ENCODE measurements at regions not wholly inside any gene's neighbourhood (a gene's known extent, or its start where the extent isn't known, plus 50 kb on each side); places are given as distances from the start of the nearest gene placed in this dataset.

DNA sequence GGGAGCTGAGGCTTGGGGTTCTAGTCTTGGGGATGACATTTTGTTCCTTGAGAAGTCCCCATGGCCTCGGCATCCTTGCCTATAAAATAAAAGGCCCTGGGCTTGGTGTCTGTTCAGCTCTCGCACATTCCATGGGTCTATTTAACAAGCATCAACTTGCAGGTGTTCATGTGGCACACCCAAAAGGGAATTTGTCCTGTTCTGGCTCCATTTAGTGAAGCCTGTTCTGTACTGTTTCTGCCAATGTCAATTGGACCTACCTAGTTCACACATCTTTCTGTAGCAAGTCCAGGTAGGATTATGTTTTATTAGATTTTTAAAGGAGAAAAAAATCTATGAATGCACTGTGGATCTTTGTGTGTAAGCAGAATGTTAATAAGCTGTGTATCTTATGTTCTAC lies 262.0 kb downstream of the HIVEP2 start:
- no peaks in the 10 kb centered on the region for H3K27me3 ChIP-seq (ENCODE audit: control insufficient read depth in 2 of 2, insufficient read depth in 1 of 2, low read length in 1 of 2)
- 99% methylated on average over 2 of the region's 2 CpGs for WGBS
- no peak overlapping the region for H3K4me3 ChIP-seq (ENCODE audit: low read length in 2 of 2)
- no peak overlapping the region for H3K27ac ChIP-seq (ENCODE audit: low read depth in 1 of 2, low read length in 1 of 2)
- H3K9me3 ChIP-seq (ENCODE audit: control insufficient read depth in 2 of 2, insufficient read depth in 1 of 2, low read length in 1 of 2) = no peaks in the 10 kb centered on the region
- no peaks in the 10 kb centered on the region for H3K4me1 ChIP-seq (ENCODE audit: control insufficient read depth in 2 of 2, insufficient read depth in 2 of 2, low read length in 2 of 2)
- no peak for DNase-seq (ENCODE audit: low read depth in 6 of 9, low spot score in 9 of 9)
- no peaks in the 10 kb centered on the region for H3K36me3 ChIP-seq (ENCODE audit: control insufficient read depth in 2 of 2, insufficient read depth in 2 of 2, low read length in 1 of 2)

DNA sequence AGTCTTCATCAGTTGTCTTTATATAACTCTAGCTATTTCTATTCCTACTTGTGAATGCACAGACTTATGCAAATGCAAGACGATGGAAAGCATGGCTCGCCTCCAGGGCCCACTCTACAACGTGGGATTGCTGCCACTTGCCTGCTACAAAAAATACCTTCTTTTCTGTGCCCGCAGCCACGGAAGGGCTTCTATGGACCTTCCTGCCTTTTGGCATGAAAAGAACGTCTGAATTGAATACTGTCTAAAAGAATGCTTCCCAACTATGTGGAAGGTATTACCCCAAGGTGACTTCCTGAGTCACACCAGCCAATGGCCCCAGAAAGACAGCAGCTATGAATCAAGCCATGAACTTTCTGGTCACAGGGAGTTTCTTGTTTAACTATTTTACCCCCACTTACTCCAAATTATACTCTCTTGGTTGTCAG lies 261.2 kb downstream of the HIVEP2 start:
- no peak overlapping the region for H3K27ac ChIP-seq (ENCODE audit: low read depth in 1 of 2, low read length in 1 of 2)

DNA sequence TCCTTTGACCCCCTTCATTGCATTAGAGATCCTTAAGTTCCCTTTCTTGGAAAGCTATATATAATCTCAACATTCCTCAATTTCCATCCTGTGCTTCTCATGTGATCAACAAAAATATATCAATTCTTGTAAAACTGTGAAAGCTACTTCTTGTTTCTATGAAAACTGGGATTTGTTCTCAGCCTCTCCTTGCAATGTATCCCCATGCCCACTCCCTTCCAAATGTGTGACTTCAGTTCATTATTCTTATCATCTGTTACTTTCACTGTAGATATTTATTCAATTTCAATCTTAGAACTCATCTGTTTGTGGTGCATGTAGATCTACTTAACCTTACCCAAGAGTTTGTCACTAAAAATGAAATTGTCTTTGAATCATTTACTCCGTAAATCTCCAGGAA lies 260.6 kb downstream of the HIVEP2 start:
- Histone ChIP-seq H3K36me3 (ENCODE audit: control insufficient read depth in 2 of 2, insufficient read depth in 2 of 2, low read length in 1 of 2) (no peaks in the 10 kb centered on the region), H3K9me3 (ENCODE audit: control insufficient read depth in 2 of 2, insufficient read depth in 1 of 2, low read length in 1 of 2) (no peaks in the 10 kb centered on the region), H3K27me3 (ENCODE audit: control insufficient read depth in 2 of 2, insufficient read depth in 1 of 2, low read length in 1 of 2) (no peaks in the 10 kb centered on the region), H3K27ac (ENCODE audit: low read depth in 1 of 2, low read length in 1 of 2) (no peak overlapping the region), H3K4me3 (ENCODE audit: low read length in 2 of 2) (no peak overlapping the region), H3K4me1 (ENCODE audit: control insufficient read depth in 2 of 2, insufficient read depth in 2 of 2, low read length in 2 of 2) (no peaks in the 10 kb centered on the region)
- 99% methylated on average over 1 of the region's 1 CpG for WGBS
- DNase-seq (ENCODE audit: low read depth in 6 of 9, low spot score in 9 of 9) = no peak

More for the DNA sequence above, 261.2 kb downstream of the HIVEP2 start:
- no peak overlapping the region for H3K4me3 ChIP-seq (ENCODE audit: low read length in 2 of 2)
- H3K36me3 ChIP-seq (ENCODE audit: control insufficient read depth in 2 of 2, insufficient read depth in 2 of 2, low read length in 1 of 2) = no peaks in the 10 kb centered on the region
- H3K4me1 ChIP-seq (ENCODE audit: control insufficient read depth in 2 of 2, insufficient read depth in 2 of 2, low read length in 2 of 2) = no peaks in the 10 kb centered on the region
- DNase-seq (ENCODE audit: low read depth in 6 of 9, low spot score in 9 of 9) = no peak
- H3K27me3 ChIP-seq (ENCODE audit: control insufficient read depth in 2 of 2, insufficient read depth in 1 of 2, low read length in 1 of 2) = no peaks in the 10 kb centered on the region
- WGBS = 96% methylated on average over 6 of the region's 6 CpGs
- H3K9me3 ChIP-seq (ENCODE audit: control insufficient read depth in 2 of 2, insufficient read depth in 1 of 2, low read length in 1 of 2) = no peaks in the 10 kb centered on the region

DNA sequence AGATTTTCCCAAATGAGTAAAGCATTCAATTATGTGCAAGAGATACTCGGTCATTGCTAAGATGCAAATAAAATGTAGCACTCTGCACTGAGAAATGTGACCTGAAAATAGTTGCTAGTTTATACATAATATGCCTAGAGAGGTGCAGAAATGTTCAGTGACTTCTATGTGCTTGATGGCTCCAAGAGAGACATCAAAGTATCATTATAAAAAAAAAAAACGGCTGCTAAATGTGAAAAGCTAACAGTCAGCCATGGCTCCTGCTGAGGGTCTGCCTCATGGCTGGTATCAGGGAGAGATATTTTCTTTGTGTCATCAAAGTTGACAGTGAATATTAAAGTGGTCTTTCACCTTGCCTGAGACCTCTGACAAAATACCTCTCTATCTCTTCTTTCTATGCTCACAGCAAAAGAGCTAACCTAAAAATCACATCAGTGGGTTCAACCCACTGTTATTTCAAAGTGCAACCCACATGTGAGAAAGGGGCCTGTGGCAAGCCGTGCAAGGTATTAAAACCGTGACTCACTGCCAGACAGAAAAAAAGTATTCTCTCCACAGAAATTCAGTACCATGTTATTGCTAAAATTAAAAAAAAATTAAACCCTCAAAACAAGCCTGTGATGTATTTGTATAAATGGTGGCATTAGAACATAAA lies 259.0 kb downstream of the HIVEP2 start:
- Histone ChIP-seq H3K9me3 (ENCODE audit: control insufficient read depth in 2 of 2, insufficient read depth in 1 of 2, low read length in 1 of 2) (no peaks in the 10 kb centered on the region), H3K4me1 (ENCODE audit: control insufficient read depth in 2 of 2, insufficient read depth in 2 of 2, low read length in 2 of 2) (no peaks in the 10 kb centered on the region), H3K27me3 (ENCODE audit: control insufficient read depth in 2 of 2, insufficient read depth in 1 of 2, low read length in 1 of 2) (no peaks in the 10 kb centered on the region), H3K4me3 (ENCODE audit: low read length in 2 of 2) (no peak overlapping the region), H3K27ac (ENCODE audit: low read depth in 1 of 2, low read length in 1 of 2) (peak overlapping the region in 1 of 2 donors; percentile 3), H3K36me3 (ENCODE audit: control insufficient read depth in 2 of 2, insufficient read depth in 2 of 2, low read length in 1 of 2) (no peaks in the 10 kb centered on the region)
- DNase-seq (ENCODE audit: low read depth in 6 of 9, low spot score in 9 of 9) = peak in 2 of 9 donors; percentile 7 to 59
- WGBS = 86% methylated on average over 4 of the region's 4 CpGs

DNA sequence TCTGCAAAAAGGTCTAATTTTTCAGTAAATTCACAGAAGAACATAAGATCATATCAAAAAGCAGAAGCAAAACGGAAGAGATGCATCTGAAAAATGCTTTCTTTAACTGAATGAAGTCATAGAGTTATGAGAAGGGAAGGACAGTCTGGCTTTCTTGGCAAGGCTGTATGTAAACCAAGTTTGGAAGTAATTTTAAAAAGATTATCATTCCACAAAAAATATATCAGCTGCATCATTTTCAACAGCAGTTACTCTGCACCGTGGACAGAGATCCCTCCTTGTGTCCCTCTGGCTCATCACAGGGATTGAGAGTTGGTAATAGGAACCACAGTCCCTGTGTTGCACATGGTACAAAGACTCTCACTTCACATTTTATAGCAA lies 258.5 kb downstream of the HIVEP2 start:
- Histone ChIP-seq H3K4me3 (ENCODE audit: low read length in 2 of 2) (no peak overlapping the region), H3K9me3 (ENCODE audit: control insufficient read depth in 2 of 2, insufficient read depth in 1 of 2, low read length in 1 of 2) (no peaks in the 10 kb centered on the region), H3K4me1 (ENCODE audit: control insufficient read depth in 2 of 2, insufficient read depth in 2 of 2, low read length in 2 of 2) (no peaks in the 10 kb centered on the region), H3K27ac (ENCODE audit: low read depth in 1 of 2, low read length in 1 of 2) (no peak overlapping the region), H3K27me3 (ENCODE audit: control insufficient read depth in 2 of 2, insufficient read depth in 1 of 2, low read length in 1 of 2) (no peaks in the 10 kb centered on the region), H3K36me3 (ENCODE audit: control insufficient read depth in 2 of 2, insufficient read depth in 2 of 2, low read length in 1 of 2) (no peaks in the 10 kb centered on the region)
- DNase-seq (ENCODE audit: low read depth in 6 of 9, low spot score in 9 of 9) = no peak
- WGBS = 92% methylated on average over 2 of the region's 2 CpGs

DNA sequence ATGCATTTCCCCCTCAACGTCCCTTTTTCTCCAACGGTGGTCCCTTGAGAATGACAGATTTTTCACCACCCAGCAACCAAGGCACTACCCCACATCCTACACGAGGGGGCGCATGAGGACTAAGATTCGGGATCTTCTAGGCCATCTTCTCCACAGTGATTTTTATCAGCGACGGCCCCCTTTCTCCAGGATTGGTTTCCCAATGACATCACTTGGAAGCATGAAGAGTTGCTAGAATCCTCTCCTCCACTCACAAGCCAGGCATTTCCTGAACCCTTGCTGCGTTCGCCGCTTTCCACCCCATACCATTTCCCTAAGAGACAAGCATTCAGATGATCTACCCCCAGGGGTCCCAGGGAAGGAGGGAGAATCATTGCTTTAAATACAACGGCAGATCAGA lies 252.0 kb downstream of the HIVEP2 start:
- Histone ChIP-seq H3K27ac (ENCODE audit: low read depth in 1 of 2, low read length in 1 of 2) (no peak overlapping the region), H3K4me3 (ENCODE audit: low read length in 2 of 2) (no peak overlapping the region), H3K36me3 (ENCODE audit: control insufficient read depth in 2 of 2, insufficient read depth in 2 of 2, low read length in 1 of 2) (no peaks in the 10 kb centered on the region), H3K27me3 (ENCODE audit: control insufficient read depth in 2 of 2, insufficient read depth in 1 of 2, low read length in 1 of 2) (no peaks in the 10 kb centered on the region), H3K4me1 (ENCODE audit: control insufficient read depth in 2 of 2, insufficient read depth in 2 of 2, low read length in 2 of 2) (peaks cover 0 to 11% of the 10 kb centered on the region in 2 donors), H3K9me3 (ENCODE audit: control insufficient read depth in 2 of 2, insufficient read depth in 1 of 2, low read length in 1 of 2) (no peaks in the 10 kb centered on the region)
- peak; percentile 32 to 76 (median 42) for DNase-seq (ENCODE audit: low read depth in 6 of 9, low spot score in 9 of 9)
- WGBS = 31% methylated on average over 11 of the region's 11 CpGs

DNA sequence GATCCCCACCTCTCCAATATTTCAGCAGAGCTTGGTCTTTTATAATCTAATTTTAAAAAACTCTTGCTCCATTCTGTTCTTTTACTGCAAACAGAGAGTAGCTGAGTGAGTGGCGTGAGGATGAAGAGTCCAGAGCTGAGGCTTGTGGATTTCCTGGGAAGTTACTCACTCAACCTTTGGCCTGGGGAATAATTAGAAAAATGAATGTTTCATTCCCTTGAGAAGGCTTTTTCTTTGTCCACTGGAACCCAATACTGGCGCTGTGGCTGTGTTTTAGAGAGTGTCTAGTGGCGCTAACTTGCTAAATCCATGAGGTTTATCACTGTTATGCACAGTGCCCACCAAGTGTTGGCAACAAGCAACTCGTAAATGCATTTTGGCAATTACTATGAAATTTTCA lies 251.5 kb downstream of the HIVEP2 start:
- WGBS = 95% methylated on average over 4 of the region's 4 CpGs
- Histone ChIP-seq H3K9me3 (ENCODE audit: control insufficient read depth in 2 of 2, insufficient read depth in 1 of 2, low read length in 1 of 2) (no peaks in the 10 kb centered on the region), H3K4me3 (ENCODE audit: low read length in 2 of 2) (no peak overlapping the region), H3K27ac (ENCODE audit: low read depth in 1 of 2, low read length in 1 of 2) (no peak overlapping the region), H3K4me1 (ENCODE audit: control insufficient read depth in 2 of 2, insufficient read depth in 2 of 2, low read length in 2 of 2) (peaks cover 0 to 11% of the 10 kb centered on the region in 2 donors), H3K27me3 (ENCODE audit: control insufficient read depth in 2 of 2, insufficient read depth in 1 of 2, low read length in 1 of 2) (no peaks in the 10 kb centered on the region), H3K36me3 (ENCODE audit: control insufficient read depth in 2 of 2, insufficient read depth in 2 of 2, low read length in 1 of 2) (no peaks in the 10 kb centered on the region)
- DNase-seq (ENCODE audit: low read depth in 6 of 9, low spot score in 9 of 9) = no peak

DNA sequence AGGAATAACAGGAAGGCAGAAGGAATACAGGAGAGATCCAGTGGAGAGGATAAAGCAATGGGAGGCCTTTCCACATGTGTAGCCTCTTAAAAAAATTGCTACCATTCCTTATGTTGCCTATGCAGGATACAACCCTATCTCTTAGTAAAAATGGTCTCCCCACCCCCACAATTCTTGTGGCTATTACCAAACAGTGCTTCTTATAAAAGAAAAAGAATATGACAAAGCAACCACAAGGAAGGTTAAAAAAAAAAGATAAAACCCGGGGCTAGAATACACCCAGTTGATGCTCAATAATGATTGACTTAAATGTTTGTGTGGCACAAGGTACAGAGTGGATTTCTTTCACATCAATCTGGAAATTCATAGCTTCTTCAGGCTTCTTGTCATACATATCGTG lies 250.9 kb downstream of the HIVEP2 start:
- DNase-seq (ENCODE audit: low read depth in 6 of 9, low spot score in 9 of 9) = no peak
- Histone ChIP-seq H3K36me3 (ENCODE audit: control insufficient read depth in 2 of 2, insufficient read depth in 2 of 2, low read length in 1 of 2) (no peaks in the 10 kb centered on the region), H3K4me1 (ENCODE audit: control insufficient read depth in 2 of 2, insufficient read depth in 2 of 2, low read length in 2 of 2) (peaks cover 0 to 11% of the 10 kb centered on the region in 2 donors), H3K27me3 (ENCODE audit: control insufficient read depth in 2 of 2, insufficient read depth in 1 of 2, low read length in 1 of 2) (no peaks in the 10 kb centered on the region), H3K27ac (ENCODE audit: low read depth in 1 of 2, low read length in 1 of 2) (no peak overlapping the region), H3K4me3 (ENCODE audit: low read length in 2 of 2) (no peak overlapping the region), H3K9me3 (ENCODE audit: control insufficient read depth in 2 of 2, insufficient read depth in 1 of 2, low read length in 1 of 2) (no peaks in the 10 kb centered on the region)
- WGBS = 66% methylated on average over 2 of the region's 2 CpGs

DNA sequence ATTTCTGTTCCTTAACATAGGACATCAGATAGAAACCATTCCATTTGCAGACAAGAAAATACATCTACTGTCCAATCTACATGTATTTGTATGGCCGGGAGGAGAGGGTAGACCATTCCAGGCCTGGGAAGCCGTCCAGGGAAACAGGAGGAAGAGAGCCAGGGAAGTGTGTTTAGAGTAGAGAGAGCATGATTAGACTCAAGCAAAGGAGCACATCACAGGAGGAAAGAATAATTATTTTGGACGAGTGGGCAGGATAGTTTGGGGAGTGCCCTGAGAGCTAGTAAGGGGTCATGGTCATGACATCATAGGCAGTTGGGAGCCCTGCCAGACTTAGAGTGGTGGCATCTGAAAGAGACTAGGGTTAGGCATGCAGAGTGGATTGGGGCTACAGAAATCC lies 250.0 kb downstream of the HIVEP2 start:
- no peak overlapping the region for H3K27ac ChIP-seq (ENCODE audit: low read depth in 1 of 2, low read length in 1 of 2)
- no peaks in the 10 kb centered on the region for H3K36me3 ChIP-seq (ENCODE audit: control insufficient read depth in 2 of 2, insufficient read depth in 2 of 2, low read length in 1 of 2)
- no peak for DNase-seq (ENCODE audit: low read depth in 6 of 9, low spot score in 9 of 9)
- H3K9me3 ChIP-seq (ENCODE audit: control insufficient read depth in 2 of 2, insufficient read depth in 1 of 2, low read length in 1 of 2) = no peaks in the 10 kb centered on the region
- 92% methylated on average over 3 of the region's 3 CpGs for WGBS
- H3K4me1 ChIP-seq (ENCODE audit: control insufficient read depth in 2 of 2, insufficient read depth in 2 of 2, low read length in 2 of 2) = peaks cover 0 to 11% of the 10 kb centered on the region in 2 donors
- no peaks in the 10 kb centered on the region for H3K27me3 ChIP-seq (ENCODE audit: control insufficient read depth in 2 of 2, insufficient read depth in 1 of 2, low read length in 1 of 2)
- no peak overlapping the region for H3K4me3 ChIP-seq (ENCODE audit: low read length in 2 of 2)
